ENCODE measurements at regions not wholly inside any gene's neighbourhood (a gene's known extent, or its start where the extent isn't known, plus 50 kb on each side); places are given as distances from the start of the nearest gene placed in this dataset.

GRCh38 chr1:168637350-168637991 lies 61.1 kb downstream of the XCL1 start:
- no peaks in the 10 kb centered on the region for H3K36me3 ChIP-seq (replicated peaks in 1 of 2; ENCODE audit: control insufficient read depth in 2 of 2, insufficient read depth in 2 of 2, low read length in 2 of 2)
- no peak overlapping the region for H3K4ac ChIP-seq (ENCODE audit: low read length)
- no peak overlapping the region for H3K4me3 ChIP-seq (ENCODE audit: low read length in 2 of 2)
- H3K18ac ChIP-seq (ENCODE audit: low read length), result no peak overlapping the region
- H3K9me3 ChIP-seq (replicated peaks in 1 of 2; ENCODE audit: control insufficient read depth in 2 of 2, insufficient read depth in 1 of 2, low read depth in 1 of 2, low read length in 2 of 2), result no peaks in the 10 kb centered on the region
- H4K91ac ChIP-seq (ENCODE audit: low read depth, low read length, poor library complexity), result no peak overlapping the region
- H2BK12ac ChIP-seq (ENCODE audit: low read length), result no peak overlapping the region
- no peak overlapping the region for H2BK5ac ChIP-seq (ENCODE audit: low read length)
- H2BK120ac ChIP-seq (ENCODE audit: low read depth, low read length), result no peak overlapping the region
- H3K9ac ChIP-seq (ENCODE audit: low read depth, low read length, poor library complexity), result no peak overlapping the region
- no peak overlapping the region for H3K4me2 ChIP-seq (ENCODE audit: insufficient read depth, low read length, poor library complexity, severe bottlenecking)
- H3K79me1 ChIP-seq (ENCODE audit: low read depth, low read length), result no peaks in the 10 kb centered on the region
- no peaks in the 10 kb centered on the region for H3K4me1 ChIP-seq (ENCODE audit: control insufficient read depth in 2 of 2, insufficient read depth in 1 of 2, low read depth in 1 of 2, low read length in 2 of 2)
- peak; percentile 36 for DNase-seq (ENCODE audit: low spot score)
- H2AK5ac ChIP-seq (ENCODE audit: low read depth, low read length), result no peak overlapping the region
- no CpG with 5 or more reads among the region's 5 CpGs for WGBS, 2 donors (ENCODE audit: extremely low coverage in 2 of 2, insufficient read length in 2 of 2, insufficient replicate concordance in 1 of 2)
- H2BK15ac ChIP-seq (ENCODE audit: low read length), result no peak overlapping the region
- no peak overlapping the region for H3K23ac ChIP-seq (ENCODE audit: low read depth, low read length, poor library complexity)
- no peak overlapping the region for H3K14ac ChIP-seq (ENCODE audit: low read length)
- H3K27ac ChIP-seq (replicated peaks; ENCODE audit: low read length), result no peak overlapping the region
- H4K8ac ChIP-seq (ENCODE audit: low read depth, low read length), result no peak overlapping the region
- peak overlapping the region; percentile 60 for H2AFZ ChIP-seq (ENCODE audit: low read length)
- no peaks in the 10 kb centered on the region for H3K27me3 ChIP-seq (ENCODE audit: control insufficient read depth in 3 of 3, insufficient read depth in 3 of 3, low read depth in 1 of 3, low read length in 3 of 3)

- Histone ChIP-seq H2AFZ (ENCODE audit: low read length) (no peak overlapping the region), H2BK5ac (ENCODE audit: low read length) (no peak overlapping the region), H3K79me1 (ENCODE audit: low read depth, low read length) (no peaks in the 10 kb centered on the region), H3K4me2 (ENCODE audit: insufficient read depth, low read length, poor library complexity, severe bottlenecking) (no peak overlapping the region), H3K36me3 (replicated peaks in 1 of 2; ENCODE audit: control insufficient read depth in 2 of 2, insufficient read depth in 2 of 2, low read length in 2 of 2) (no peaks in the 10 kb centered on the region), H3K4me1 (ENCODE audit: control insufficient read depth in 2 of 2, insufficient read depth in 1 of 2, low read depth in 1 of 2, low read length in 2 of 2) (no peaks in the 10 kb centered on the region), H3K23ac (ENCODE audit: low read depth, low read length, poor library complexity) (no peak overlapping the region), H2BK120ac (ENCODE audit: low read depth, low read length) (no peak overlapping the region), H4K91ac (ENCODE audit: low read depth, low read length, poor library complexity) (no peak overlapping the region), H3K9me3 (replicated peaks in 1 of 2; ENCODE audit: control insufficient read depth in 2 of 2, insufficient read depth in 1 of 2, low read depth in 1 of 2, low read length in 2 of 2) (no peaks in the 10 kb centered on the region), H4K8ac (ENCODE audit: low read depth, low read length) (no peak overlapping the region), H3K14ac (ENCODE audit: low read length) (no peak overlapping the region), H2BK12ac (ENCODE audit: low read length) (no peak overlapping the region), H3K4ac (ENCODE audit: low read length) (no peak overlapping the region), H2AK5ac (ENCODE audit: low read depth, low read length) (no peak overlapping the region), H3K18ac (ENCODE audit: low read length) (no peak overlapping the region), H3K9ac (ENCODE audit: low read depth, low read length, poor library complexity) (no peak overlapping the region), H3K27me3 (ENCODE audit: control insufficient read depth in 3 of 3, insufficient read depth in 3 of 3, low read depth in 1 of 3, low read length in 3 of 3) (no peaks in the 10 kb centered on the region), H3K27ac (replicated peaks; ENCODE audit: low read length) (no peak overlapping the region), H2BK15ac (ENCODE audit: low read length) (no peak overlapping the region), H3K4me3 (ENCODE audit: low read length in 2 of 2) (no peak overlapping the region)
- DNase-seq (ENCODE audit: low spot score), result no peak
- no CpG with 5 or more reads among the region's 1 CpG for WGBS, 2 donors (ENCODE audit: extremely low coverage in 2 of 2, insufficient read length in 2 of 2, insufficient replicate concordance in 1 of 2)
These were observed 62.5 kb downstream of the XCL1 start for GRCh38 chr1:168638884-168639283.

GRCh38 chr1:168640182-168640581 lies 63.8 kb downstream of the XCL1 start:
- H2BK120ac ChIP-seq (ENCODE audit: low read depth, low read length), result no peak overlapping the region
- no peaks in the 10 kb centered on the region for H3K79me1 ChIP-seq (ENCODE audit: low read depth, low read length)
- H3K4ac ChIP-seq (ENCODE audit: low read length), result no peak overlapping the region
- H2BK12ac ChIP-seq (ENCODE audit: low read length), result no peak overlapping the region
- H4K8ac ChIP-seq (ENCODE audit: low read depth, low read length), result no peak overlapping the region
- H3K18ac ChIP-seq (ENCODE audit: low read length), result no peak overlapping the region
- WGBS, 2 donors (ENCODE audit: extremely low coverage in 2 of 2, insufficient read length in 2 of 2, insufficient replicate concordance in 1 of 2), result no CpG with 5 or more reads among the region's 1 CpG
- H3K36me3 ChIP-seq (replicated peaks in 1 of 2; ENCODE audit: control insufficient read depth in 2 of 2, insufficient read depth in 2 of 2, low read length in 2 of 2), result no peaks in the 10 kb centered on the region
- no peaks in the 10 kb centered on the region for H3K9me3 ChIP-seq (replicated peaks in 1 of 2; ENCODE audit: control insufficient read depth in 2 of 2, insufficient read depth in 1 of 2, low read depth in 1 of 2, low read length in 2 of 2)
- H2AFZ ChIP-seq (ENCODE audit: low read length), result no peak overlapping the region
- H3K4me1 ChIP-seq (ENCODE audit: control insufficient read depth in 2 of 2, insufficient read depth in 1 of 2, low read depth in 1 of 2, low read length in 2 of 2), result no peaks in the 10 kb centered on the region
- DNase-seq (ENCODE audit: low spot score), result no peak
- H3K4me3 ChIP-seq (ENCODE audit: low read length in 2 of 2), result no peak overlapping the region
- H2AK5ac ChIP-seq (ENCODE audit: low read depth, low read length), result no peak overlapping the region
- no peak overlapping the region for H4K91ac ChIP-seq (ENCODE audit: low read depth, low read length, poor library complexity)
- no peak overlapping the region for H3K9ac ChIP-seq (ENCODE audit: low read depth, low read length, poor library complexity)
- H2BK5ac ChIP-seq (ENCODE audit: low read length), result no peak overlapping the region
- H3K14ac ChIP-seq (ENCODE audit: low read length), result no peak overlapping the region
- H3K23ac ChIP-seq (ENCODE audit: low read depth, low read length, poor library complexity), result no peak overlapping the region
- H3K27ac ChIP-seq (replicated peaks; ENCODE audit: low read length), result no peak overlapping the region
- H3K27me3 ChIP-seq (ENCODE audit: control insufficient read depth in 3 of 3, insufficient read depth in 3 of 3, low read depth in 1 of 3, low read length in 3 of 3), result no peaks in the 10 kb centered on the region
- no peak overlapping the region for H3K4me2 ChIP-seq (ENCODE audit: insufficient read depth, low read length, poor library complexity, severe bottlenecking)
- H2BK15ac ChIP-seq (ENCODE audit: low read length), result no peak overlapping the region

- Histone ChIP-seq H2BK12ac (ENCODE audit: low read length) (no peak overlapping the region), H2BK5ac (ENCODE audit: low read length) (no peak overlapping the region), H3K36me3 (replicated peaks in 1 of 2; ENCODE audit: control insufficient read depth in 2 of 2, insufficient read depth in 2 of 2, low read length in 2 of 2) (no peaks in the 10 kb centered on the region), H3K14ac (ENCODE audit: low read length) (no peak overlapping the region), H3K4ac (ENCODE audit: low read length) (no peak overlapping the region), H3K4me2 (ENCODE audit: insufficient read depth, low read length, poor library complexity, severe bottlenecking) (no peak overlapping the region), H2BK120ac (ENCODE audit: low read depth, low read length) (no peak overlapping the region), H3K23ac (ENCODE audit: low read depth, low read length, poor library complexity) (no peak overlapping the region), H3K27ac (replicated peaks; ENCODE audit: low read length) (no peak overlapping the region), H4K91ac (ENCODE audit: low read depth, low read length, poor library complexity) (no peak overlapping the region), H3K4me3 (ENCODE audit: low read length in 2 of 2) (no peak overlapping the region), H3K9ac (ENCODE audit: low read depth, low read length, poor library complexity) (no peak overlapping the region), H2AK5ac (ENCODE audit: low read depth, low read length) (no peak overlapping the region), H4K8ac (ENCODE audit: low read depth, low read length) (no peak overlapping the region), H2AFZ (ENCODE audit: low read length) (no peak overlapping the region), H3K9me3 (replicated peaks in 1 of 2; ENCODE audit: control insufficient read depth in 2 of 2, insufficient read depth in 1 of 2, low read depth in 1 of 2, low read length in 2 of 2) (no peaks in the 10 kb centered on the region), H2BK15ac (ENCODE audit: low read length) (no peak overlapping the region), H3K27me3 (ENCODE audit: control insufficient read depth in 3 of 3, insufficient read depth in 3 of 3, low read depth in 1 of 3, low read length in 3 of 3) (no peaks in the 10 kb centered on the region), H3K18ac (ENCODE audit: low read length) (no peak overlapping the region), H3K4me1 (ENCODE audit: control insufficient read depth in 2 of 2, insufficient read depth in 1 of 2, low read depth in 1 of 2, low read length in 2 of 2) (no peaks in the 10 kb centered on the region), H3K79me1 (ENCODE audit: low read depth, low read length) (no peaks in the 10 kb centered on the region)
- no peak for DNase-seq (ENCODE audit: low spot score)
- no CpG with 5 or more reads among the region's 3 CpGs for WGBS, 2 donors (ENCODE audit: extremely low coverage in 2 of 2, insufficient read length in 2 of 2, insufficient replicate concordance in 1 of 2)
These were observed 64.4 kb downstream of the XCL1 start for GRCh38 chr1:168640836-168641235.

Measured in neuronal stem cell (in vitro differentiated cells).